ENCODE measurements at regions not wholly inside any gene's neighbourhood (a gene's known extent, or its start where the extent isn't known, plus 50 kb on each side); places are given as distances from the start of the nearest gene placed in this dataset.

GRCh38 chr4:110914791-110915190 is 291.9 kb upstream of the PITX2 start:
- Histone ChIP-seq H3K9me2 (ENCODE audit: insufficient read depth, low read length) (no peaks in the 10 kb centered on the region), H3K36me3 (ENCODE audit: insufficient read depth, low read length) (no peaks in the 10 kb centered on the region), H3F3A (ENCODE audit: insufficient read depth, low read length, poor library complexity, severe bottlenecking) (peaks cover 4% of the 10 kb centered on the region), H3K4me3 (ENCODE audit: low read length) (no peak overlapping the region), H3K4me2 (ENCODE audit: low read length) (no peak overlapping the region), H3K27me3 (ENCODE audit: insufficient read depth, low read depth, low read length) (no peaks in the 10 kb centered on the region), H3K9ac (ENCODE audit: low read length) (no peak overlapping the region), H3K79me2 (replicated peaks; ENCODE audit: insufficient read depth, low read length) (no peaks in the 10 kb centered on the region), H2AFZ (ENCODE audit: low read depth, low read length) (no peak overlapping the region), H3K9me3 (ENCODE audit: low read length) (no peaks in the 10 kb centered on the region), H4K20me1 (ENCODE audit: insufficient read depth) (no peaks in the 10 kb centered on the region), H3K27ac (ENCODE audit: low read length) (no peak overlapping the region)
- TF ChIP-seq EZH2 (IDR thresholded peaks at IDR 0.05; ENCODE audit: borderline replicate concordance, insufficient read depth, low read length, poor library complexity, severe bottlenecking), result no peak
- TF ChIP-seq RAD21 (conservative IDR thresholded peaks at IDR 0.05), result no peak
- TF ChIP-seq POLR2AphosphoS5 (IDR thresholded peaks at IDR 0.05), result no peak
- no peak for TF ChIP-seq REST (IDR thresholded peaks at IDR 0.05; ENCODE audit: borderline replicate concordance)
- no peak for TF ChIP-seq MXI1 (conservative IDR thresholded peaks at IDR 0.05; ENCODE audit: poor library complexity, severe bottlenecking)
- no peak for TF ChIP-seq EP300 (conservative IDR thresholded peaks at IDR 0.05; ENCODE audit: poor library complexity, severe bottlenecking)
- no peak for TF ChIP-seq SMC3 (conservative IDR thresholded peaks at IDR 0.05; ENCODE audit: poor library complexity)
- no peak for TF ChIP-seq CTCF (IDR thresholded peaks at IDR 0.05; ENCODE audit: poor library complexity, severe bottlenecking)
- no peak for TF ChIP-seq TAF1 (IDR thresholded peaks at IDR 0.05; ENCODE audit: low read depth)

- H3K27ac ChIP-seq (ENCODE audit: low read length), result no peak overlapping the region
- H3K9me2 ChIP-seq (ENCODE audit: insufficient read depth, low read length), result no peaks in the 10 kb centered on the region
- no peaks in the 10 kb centered on the region for H3K27me3 ChIP-seq (ENCODE audit: insufficient read depth, low read depth, low read length)
- H3K4me2 ChIP-seq (ENCODE audit: low read length), result no peak overlapping the region
- H4K20me1 ChIP-seq (ENCODE audit: insufficient read depth), result no peaks in the 10 kb centered on the region
- no peaks in the 10 kb centered on the region for H3K36me3 ChIP-seq (ENCODE audit: insufficient read depth, low read length)
- peaks cover 4% of the 10 kb centered on the region for H3F3A ChIP-seq (ENCODE audit: insufficient read depth, low read length, poor library complexity, severe bottlenecking)
- no peaks in the 10 kb centered on the region for H3K79me2 ChIP-seq (replicated peaks; ENCODE audit: insufficient read depth, low read length)
- H3K9ac ChIP-seq (ENCODE audit: low read length), result no peak overlapping the region
- TF ChIP-seq TAF1 (IDR thresholded peaks at IDR 0.05; ENCODE audit: low read depth) (no peak), REST (IDR thresholded peaks at IDR 0.05; ENCODE audit: borderline replicate concordance) (no peak), EP300 (conservative IDR thresholded peaks at IDR 0.05; ENCODE audit: poor library complexity, severe bottlenecking) (no peak), EZH2 (IDR thresholded peaks at IDR 0.05; ENCODE audit: borderline replicate concordance, insufficient read depth, low read length, poor library complexity, severe bottlenecking) (no peak), SMC3 (conservative IDR thresholded peaks at IDR 0.05; ENCODE audit: poor library complexity) (no peak), RAD21 (conservative IDR thresholded peaks at IDR 0.05) (no peak), CTCF (IDR thresholded peaks at IDR 0.05; ENCODE audit: poor library complexity, severe bottlenecking) (no peak), MXI1 (conservative IDR thresholded peaks at IDR 0.05; ENCODE audit: poor library complexity, severe bottlenecking) (no peak), POLR2AphosphoS5 (IDR thresholded peaks at IDR 0.05) (no peak)
- no peak overlapping the region for H2AFZ ChIP-seq (ENCODE audit: low read depth, low read length)
- no peak overlapping the region for H3K4me3 ChIP-seq (ENCODE audit: low read length)
- H3K9me3 ChIP-seq (ENCODE audit: low read length), result no peaks in the 10 kb centered on the region
Measured at GRCh38 chr4:110915301-110915700, 292.4 kb upstream of the PITX2 start.
